ENCODE measurements at regions not wholly inside any gene's neighbourhood (a gene's known extent, or its start where the extent isn't known, plus 50 kb on each side); places are given as distances from the start of the nearest gene placed in this dataset.

- Histone ChIP-seq H3K4me1 (ENCODE audit: control insufficient read depth in 4 of 4, insufficient read depth in 4 of 4, low read length in 3 of 4) (no peaks in the 10 kb centered on the region), H3K9me3 (ENCODE audit: control insufficient read depth in 4 of 4, low read length in 3 of 4) (no peaks in the 10 kb centered on the region), H3K27ac (ENCODE audit: low read depth in 1 of 2, low read length in 2 of 2) (no peak overlapping the region), H3K27me3 (ENCODE audit: control insufficient read depth in 4 of 4, insufficient read depth in 4 of 4, low read length in 3 of 4) (peaks cover 0 to 2% (median 0%) of the 10 kb centered on the region in 4 donors), H3K9ac (ENCODE audit: low read depth in 1 of 2, low read length in 2 of 2) (no peak overlapping the region), H3K36me3 (ENCODE audit: control insufficient read depth in 4 of 4, insufficient read depth in 3 of 4, low read depth in 1 of 4, low read length in 3 of 4) (no peaks in the 10 kb centered on the region), H3K4me3 (ENCODE audit: low read depth in 1 of 3, low read length in 3 of 3) (no peak overlapping the region)
- no peak for DNase-seq (ENCODE audit: low spot score)
- TF ChIP-seq TAF1 (conservative IDR thresholded peaks at IDR 0.05) (no peak), YY1 (IDR thresholded peaks at IDR 0.05) (no peak), SP1 (IDR thresholded peaks at IDR 0.05) (no peak), HNF4A (conservative IDR thresholded peaks at IDR 0.05) (no peak), ATF3 (IDR thresholded peaks at IDR 0.05) (no peak), CTCF (IDR thresholded peaks at IDR 0.05; ENCODE audit: low read depth, low read length, missing input control) (no peak), RXRA (IDR thresholded peaks at IDR 0.05) (no peak), FOXA1 (IDR thresholded peaks at IDR 0.05) (no peak), GABPA (IDR thresholded peaks at IDR 0.05 in 1 of 2, conservative IDR thresholded peaks at IDR 0.05 in 1 of 2) (no peak), NR2F2 (IDR thresholded peaks at IDR 0.05) (no peak), HNF4G (IDR thresholded peaks at IDR 0.05) (no peak), MAX (IDR thresholded peaks at IDR 0.05) (no peak), RAD21 (IDR thresholded peaks at IDR 0.05) (no peak), FOXA2 (IDR thresholded peaks at IDR 0.05) (no peak), ZBTB33 (IDR thresholded peaks at IDR 0.05) (no peak), JUND (IDR thresholded peaks at IDR 0.05) (no peak), EGR1 (IDR thresholded peaks at IDR 0.05; ENCODE audit: low read depth in 2 of 2) (no peak), REST (IDR thresholded peaks at IDR 0.05) (no peak)
- 57% methylated on average over 3 of the region's 3 CpGs for WGBS
These were observed 316.9 kb downstream of the JRKL start for GRCh38 chr11:96706761-96707160.
